H1 (cell line): ENCODE measurements at regions not wholly inside any gene's neighbourhood (a gene's known extent, or its start where the extent isn't known, plus 50 kb on each side); places are given as distances from the start of the nearest gene placed in this dataset.

Source experiments
- NANOG ChIP-seq: IDR thresholded peaks from 2 replicates; pipeline ENCODE4 v1.6.1; 2011; ENCODE audit warnings: low read length, low read depth, mild to moderate bottlenecking, inconsistent platforms; ENCODE audit not compliant: insufficient read depth, poor library complexity, severe bottlenecking
- SP2 ChIP-seq: IDR thresholded peaks from 2 replicates; pipeline ENCODE4 v1.6.1; 2012; ENCODE audit warnings: mild to moderate bottlenecking, low read length, inconsistent platforms

DNA sequence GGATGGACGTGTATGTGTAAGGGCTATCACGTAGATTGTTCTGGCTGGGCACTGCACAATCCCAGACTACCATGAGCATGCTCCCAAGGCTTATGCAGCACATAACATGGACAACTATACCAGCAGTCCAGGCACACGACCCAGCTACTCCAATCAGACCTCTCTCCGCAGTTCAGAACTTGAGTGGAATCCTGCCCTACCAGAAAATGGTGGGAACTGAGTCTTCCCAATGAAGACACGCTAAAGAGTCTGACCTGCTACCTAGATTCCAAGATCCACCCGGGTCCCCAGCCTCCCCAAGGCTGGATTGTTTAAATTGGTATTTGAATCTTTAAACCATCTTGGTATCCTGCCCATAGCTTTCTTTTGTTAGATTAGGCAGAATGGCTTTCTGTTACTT, 251.3 kb upstream of the KAZN start (continued):
- no peak for TF ChIP-seq SP2
- TF ChIP-seq NANOG, result no peak
